Esophagus muscularis mucosa (tissue), 4 donors: ENCODE measurements at regions not wholly inside any gene's neighbourhood (a gene's known extent, or its start where the extent isn't known, plus 50 kb on each side); places are given as distances from the start of the nearest gene placed in this dataset.

ENCODE experiments used
- DNase-seq: peaks from one replicate; pipeline ENCODE4 v3.0.0-alpha.2; 2017; ENCODE audit errors: extremely low spot score
- H3K27ac ChIP-seq, 4 donors: fragments of 200-600 bp; sonication (generic); replicated peaks in 1 of 4; 1 replicate in 3 of 4; 2 replicates in 1 of 4; pipeline ENCODE4 v1.5.1; 2016 to 2019; ENCODE audit warnings: mild to moderate bottlenecking in 1 of 4
- H3K27me3 ChIP-seq, 4 donors: fragments of 200-600 bp; sonication (generic); one replicate each; pipeline versions ENCODE4 v1.5.1 to v1.6.0; 2016 to 2019
- H3K36me3 ChIP-seq, 4 donors: fragments of 200-600 bp; sonication (generic); one replicate each; pipeline ENCODE4 v1.5.1; 2016 to 2019
- H3K4me1 ChIP-seq, 4 donors: fragments of 200-600 bp; sonication (generic); one replicate each; pipeline ENCODE4 v1.5.1; 2016 to 2019
- H3K4me3 ChIP-seq, 4 donors: fragments of 200-600 bp; sonication (generic); 1 replicate in 2 of 4; 2 replicates in 2 of 4; pipeline ENCODE4 v1.5.1; 2016 to 2019; ENCODE audit warnings: mild to moderate bottlenecking in 4 of 4, moderate library complexity in 1 of 4
- H3K9me3 ChIP-seq, 4 donors: fragments of 200-600 bp; sonication (generic); 1 replicate in 3 of 4; 2 replicates in 1 of 4; pipeline ENCODE4 v1.5.1; 2016 to 2019
- CTCF ChIP-seq, 3 experiments: fragments of 200-600 bp in 2 of 3; fragments of 450-650 bp in 1 of 3; sonication (generic) in 2 of 3; IDR thresholded peaks; one replicate each; pipeline ENCODE4 v1.5.1; 2017 to 2019; ENCODE audit warnings: antibody characterized with exemption in 3 of 3, mild to moderate bottlenecking in 2 of 3, moderate library complexity in 1 of 3
- EP300 ChIP-seq: sonication (generic); formaldehyde crosslinking; IDR thresholded peaks from one replicate; pipeline ENCODE4 v1.6.1; 2017; ENCODE audit warnings: antibody characterized with exemption
- POLR2A ChIP-seq: fragments of 450-650 bp; IDR thresholded peaks from one replicate; pipeline ENCODE4 v1.6.1; 2017; ENCODE audit warnings: antibody characterized with exemption, moderate library complexity, mild to moderate bottlenecking, low read depth
- POLR2AphosphoS5 ChIP-seq, 2 donors: sonication (generic); formaldehyde crosslinking; IDR thresholded peaks; one replicate each; pipeline ENCODE4 v1.6.1; 2017; ENCODE audit warnings: antibody characterized with exemption in 2 of 2
- WGBS: methylation state at CpG from one replicate; pipeline ENCODE4 v1.1.5; 2018; 5-methylcytosine and 5-hydroxymethylcytosine counted together
- intact Hi-C: fragments of 100-400 bp; cut with DNase I; formaldehyde crosslinking; loops from one replicate; pipeline ENCODE4 v1.15.1; 2023

DNA sequence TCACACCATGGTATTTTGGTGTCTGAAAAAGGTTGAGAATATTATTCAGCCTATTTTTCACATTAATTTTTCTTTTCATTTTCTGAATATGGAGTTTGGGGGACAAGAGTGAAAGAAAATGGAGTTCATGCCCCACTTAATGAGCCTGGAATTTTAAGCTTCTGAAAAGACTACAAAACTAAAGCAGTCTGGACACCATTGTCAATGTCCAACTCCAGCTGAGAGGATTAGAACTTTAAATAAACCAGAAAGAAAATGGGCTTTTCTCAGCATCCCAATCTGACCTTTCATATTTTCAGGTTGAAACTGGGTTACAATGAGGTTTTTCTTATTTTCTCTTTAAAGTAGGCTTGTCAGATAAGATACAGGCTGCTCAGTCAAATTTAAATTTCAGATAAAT lies 207.7 kb downstream of the SLC6A15 start:
- Histone ChIP-seq H3K36me3 (no peaks in the 10 kb centered on the region), H3K27ac (no peak overlapping the region), H3K4me3 (no peak overlapping the region), H3K9me3 (no peaks in the 10 kb centered on the region), H3K4me1 (no peaks in the 10 kb centered on the region), H3K27me3 (no peaks in the 10 kb centered on the region)
- DNase-seq = no peak
- TF ChIP-seq POLR2AphosphoS5 (IDR thresholded peaks at IDR 0.05) (no peak), CTCF (IDR thresholded peaks at IDR 0.05) (no peak), EP300 (no peak), POLR2A (no peak)
- intact Hi-C loops = no loop called here

DNA sequence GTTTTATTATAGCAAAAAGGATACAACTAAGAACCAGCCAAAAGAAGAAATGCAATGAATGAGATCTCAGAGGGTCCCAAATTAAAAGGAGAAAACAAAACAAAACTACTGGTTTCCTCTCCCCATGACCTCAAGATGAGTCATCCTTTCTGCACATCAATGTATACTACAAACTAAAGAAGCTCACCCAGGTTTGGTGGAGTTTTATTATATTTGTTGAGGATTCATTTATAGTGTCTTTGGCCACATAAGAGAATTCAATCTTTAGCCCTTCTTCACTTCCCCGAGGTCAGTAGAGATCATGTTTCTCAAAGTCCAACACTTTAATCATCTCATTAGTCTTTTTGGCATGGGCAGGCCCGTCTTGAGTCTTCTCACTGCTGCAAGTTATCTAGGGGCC lies 210.6 kb downstream of the SLC6A15 start:
- intact Hi-C loops = no loop called here
- 72% methylated on average over 2 of the region's 2 CpGs for WGBS
- TF ChIP-seq POLR2AphosphoS5 (IDR thresholded peaks at IDR 0.05) (no peak), EP300 (no peak), CTCF (IDR thresholded peaks at IDR 0.05) (no peak), POLR2A (no peak)

GRCh38 chr12:84701041-84701440 lies 211.6 kb downstream of the SLC6A15 start:
- WGBS = 88% methylated on average over 3 of the region's 3 CpGs
- TF ChIP-seq POLR2A = no peak
- no peak for TF ChIP-seq CTCF (IDR thresholded peaks at IDR 0.05)
- no peak for TF ChIP-seq POLR2AphosphoS5 (IDR thresholded peaks at IDR 0.05)
- no peak for TF ChIP-seq EP300
- no peaks in the 10 kb centered on the region for H3K27me3 ChIP-seq
- H3K4me3 ChIP-seq = no peak overlapping the region
- H3K9me3 ChIP-seq = no peaks in the 10 kb centered on the region
- no peaks in the 10 kb centered on the region for H3K36me3 ChIP-seq
- intact Hi-C loops = no loop called here
- no peaks in the 10 kb centered on the region for H3K4me1 ChIP-seq
- DNase-seq = no peak
- H3K27ac ChIP-seq = no peak overlapping the region

More for the DNA sequence above, 210.6 kb downstream of the SLC6A15 start:
- Histone ChIP-seq H3K36me3 (no peaks in the 10 kb centered on the region), H3K4me3 (no peak overlapping the region), H3K4me1 (no peaks in the 10 kb centered on the region), H3K27me3 (no peaks in the 10 kb centered on the region), H3K27ac (no peak overlapping the region), H3K9me3 (no peaks in the 10 kb centered on the region)
- DNase-seq = no peak

- no peaks in the 10 kb centered on the region for H3K27me3 ChIP-seq
- TF ChIP-seq POLR2AphosphoS5 (IDR thresholded peaks at IDR 0.05) (no peak), CTCF (IDR thresholded peaks at IDR 0.05) (no peak), POLR2A (no peak)
- no peaks in the 10 kb centered on the region for H3K4me1 ChIP-seq
- no peaks in the 10 kb centered on the region for H3K36me3 ChIP-seq
- 80% methylated on average over 3 of the region's 3 CpGs for WGBS
- no peak overlapping the region for H3K4me3 ChIP-seq
- intact Hi-C loops = no loop called here
- H3K9me3 ChIP-seq = no peaks in the 10 kb centered on the region
- no peak for DNase-seq
- no peak overlapping the region for H3K27ac ChIP-seq
Observed at GRCh38 chr12:84698576-84699333, 213.8 kb downstream of the SLC6A15 start.
